ENCODE measurements at regions not wholly inside any gene's neighbourhood (a gene's known extent, or its start where the extent isn't known, plus 50 kb on each side); places are given as distances from the start of the nearest gene placed in this dataset.

- no peak for DNase-seq
These were observed 132.1 kb upstream of the GK2 start for GRCh38 chr4:79540143-79540542.

DNA sequence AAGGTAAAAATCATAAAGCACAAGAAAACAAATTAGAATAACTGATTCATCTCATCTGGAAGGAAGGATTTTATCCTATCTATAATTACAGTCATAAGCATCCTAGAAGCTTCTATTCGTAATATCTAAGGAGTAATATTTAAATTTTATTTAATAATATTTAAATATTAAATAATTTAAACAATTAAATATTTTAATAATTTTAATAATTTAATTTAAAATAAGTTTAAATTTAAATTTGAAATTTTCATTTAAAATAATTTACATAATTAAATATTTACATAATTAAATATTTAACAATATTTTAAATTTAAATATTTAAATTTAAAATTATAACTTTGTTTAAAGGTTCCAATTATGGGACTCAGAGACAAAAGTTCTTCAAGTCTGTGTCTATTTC is 127.5 kb upstream of the GK2 start:
- DNase-seq, result no peak

- DNase-seq, result peak in 1 of 2 experiments; percentile 28
These were observed 120.2 kb upstream of the GK2 start for GRCh38 chr4:79528241-79528706.

- DNase-seq, result peak in 1 of 2 experiments; percentile 41
These were observed 118.9 kb upstream of the GK2 start for GRCh38 chr4:79526641-79527565.

DNA sequence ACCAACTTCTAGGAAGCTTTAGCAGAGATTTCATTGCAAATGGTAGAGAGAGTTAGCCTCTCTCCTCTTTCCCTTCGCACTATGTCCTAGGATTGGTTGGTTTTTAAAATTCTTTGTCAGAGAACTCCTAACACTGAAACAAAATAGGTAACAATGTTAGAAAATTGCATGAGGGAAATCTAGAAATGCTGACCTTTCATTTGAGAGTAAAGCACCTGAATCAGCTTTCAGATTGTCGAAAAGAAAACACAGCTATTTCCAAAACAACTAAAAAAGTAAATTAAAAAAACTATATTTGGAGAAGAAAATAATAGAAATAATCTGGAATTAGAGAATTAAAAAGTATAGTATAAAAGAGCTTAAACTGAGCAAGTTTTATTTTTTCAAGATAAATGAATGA is 108.1 kb upstream of the GK2 start:
- DNase-seq, result no peak

DNA sequence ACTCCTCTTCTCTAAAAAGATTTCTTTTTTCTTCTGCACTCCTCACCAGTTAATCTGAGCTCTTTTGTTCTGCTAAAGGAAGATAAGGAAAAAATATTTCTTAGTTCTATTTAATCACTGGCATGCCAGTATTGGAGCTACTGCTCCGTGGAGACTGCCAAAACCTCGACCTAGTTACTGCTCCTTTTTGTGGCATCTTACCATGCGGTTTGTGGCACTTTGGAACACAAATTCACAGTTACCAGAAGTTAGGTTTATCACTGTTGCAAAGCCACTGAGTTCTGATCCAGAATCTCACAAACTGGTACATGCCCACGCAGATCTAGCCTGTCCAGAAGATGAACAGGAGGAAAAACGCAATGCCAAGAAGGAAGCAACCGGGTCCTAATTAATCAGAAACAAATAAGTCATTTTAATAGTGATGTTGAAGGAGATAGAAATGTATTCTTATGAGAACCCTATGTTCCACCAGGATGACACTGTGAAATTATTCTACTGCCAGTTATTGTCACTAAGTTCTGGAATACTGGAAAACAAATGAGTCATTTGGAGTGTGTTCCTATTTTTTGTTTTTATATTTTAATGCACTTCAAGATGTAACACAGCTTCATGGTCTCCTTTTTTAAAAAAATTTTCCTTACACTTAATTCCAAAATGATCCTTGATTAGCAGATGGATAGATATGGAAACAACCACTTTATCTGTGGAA is 106.7 kb upstream of the GK2 start:
- no peak for DNase-seq

- no peak for DNase-seq
These were observed 105.5 kb upstream of the GK2 start for GRCh38 chr4:79513576-79513975.

DNA sequence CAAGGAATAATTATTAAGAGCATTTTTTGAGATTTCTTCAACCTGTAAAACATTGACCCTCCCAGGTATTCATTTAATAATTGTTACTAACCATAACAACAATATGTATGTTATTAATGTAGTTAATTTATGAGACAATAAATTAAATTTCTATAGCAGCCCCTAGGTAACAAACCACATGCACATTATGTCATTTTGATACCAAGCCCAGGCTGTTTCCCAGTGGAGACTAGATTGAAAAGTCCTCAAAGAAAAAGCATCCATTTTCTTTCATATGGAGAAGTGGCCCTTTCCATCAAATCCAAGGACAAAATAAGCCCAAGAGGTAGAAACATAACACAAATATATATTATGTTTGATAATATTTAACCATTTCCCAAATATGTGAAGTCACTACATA is 104.3 kb upstream of the GK2 start:
- no peak for DNase-seq

- DNase-seq, result no peak
These were observed 94.1 kb upstream of the GK2 start for GRCh38 chr4:79502081-79502480.

- no peak for DNase-seq
These were observed 90.3 kb upstream of the GK2 start for GRCh38 chr4:79498282-79498681.

- no peak for DNase-seq
These were observed 89.0 kb upstream of the GK2 start for GRCh38 chr4:79497001-79497400.

DNA sequence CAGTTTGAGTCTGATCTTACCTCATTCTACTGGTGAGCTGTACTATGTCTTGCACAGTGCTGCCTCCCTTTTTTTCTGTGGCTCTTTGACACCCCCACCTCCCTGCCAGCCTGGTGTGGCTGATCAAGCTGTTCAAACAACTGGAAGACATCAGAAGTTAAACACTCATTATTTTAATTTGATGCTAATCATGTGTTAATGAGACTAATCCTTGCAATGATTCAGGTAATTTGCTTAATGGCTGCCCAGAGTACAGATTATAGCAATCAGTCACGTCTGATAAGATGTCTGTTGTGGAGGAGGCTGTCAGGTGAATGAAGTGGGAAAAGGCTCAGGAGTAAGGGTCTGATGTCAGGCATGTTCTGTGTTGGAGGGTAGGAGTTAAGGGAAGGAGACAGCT is 87.4 kb upstream of the GK2 start:
- DNase-seq, result no peak

DNA sequence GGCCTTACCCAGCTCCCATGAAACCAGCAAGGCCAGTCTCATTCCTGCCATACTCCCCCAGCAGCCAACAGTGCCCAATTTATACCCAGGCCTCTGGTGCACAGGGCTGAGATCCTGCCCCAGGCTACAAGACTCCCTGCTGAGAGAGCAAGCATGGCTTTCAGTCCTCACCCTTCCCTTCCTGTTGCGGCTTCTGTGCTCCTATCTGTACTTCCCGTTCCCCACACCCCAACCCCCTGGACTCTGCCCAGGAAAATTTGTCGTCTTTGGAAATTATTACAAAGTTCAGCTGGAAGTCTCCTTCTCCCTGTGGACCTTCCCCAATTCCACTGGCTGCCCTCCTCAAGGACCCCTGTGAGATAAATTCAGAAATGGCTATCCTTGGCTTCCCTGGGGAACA is 84.1 kb upstream of the GK2 start:
- no peak for DNase-seq

- DNase-seq, result no peak
These were observed 81.5 kb upstream of the GK2 start for GRCh38 chr4:79489506-79489905.

GRCh38 chr4:79476196-79476595 is 68.2 kb upstream of the GK2 start:
- no peak for DNase-seq

DNA sequence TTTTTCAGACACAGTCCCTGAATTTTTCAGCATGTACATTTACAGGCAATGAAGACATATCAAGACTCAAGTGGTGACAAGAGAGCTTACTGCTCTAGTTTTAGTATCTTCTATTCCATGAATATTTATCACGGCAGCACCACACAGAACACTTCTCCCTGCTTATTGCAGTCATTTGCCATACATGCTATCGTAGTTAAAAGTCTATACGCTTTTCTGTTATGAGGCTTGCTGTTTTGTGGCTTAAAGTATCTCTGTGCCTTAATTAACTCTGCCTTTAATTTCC is 65.4 kb upstream of the GK2 start:
- DNase-seq, result no peak

DNA sequence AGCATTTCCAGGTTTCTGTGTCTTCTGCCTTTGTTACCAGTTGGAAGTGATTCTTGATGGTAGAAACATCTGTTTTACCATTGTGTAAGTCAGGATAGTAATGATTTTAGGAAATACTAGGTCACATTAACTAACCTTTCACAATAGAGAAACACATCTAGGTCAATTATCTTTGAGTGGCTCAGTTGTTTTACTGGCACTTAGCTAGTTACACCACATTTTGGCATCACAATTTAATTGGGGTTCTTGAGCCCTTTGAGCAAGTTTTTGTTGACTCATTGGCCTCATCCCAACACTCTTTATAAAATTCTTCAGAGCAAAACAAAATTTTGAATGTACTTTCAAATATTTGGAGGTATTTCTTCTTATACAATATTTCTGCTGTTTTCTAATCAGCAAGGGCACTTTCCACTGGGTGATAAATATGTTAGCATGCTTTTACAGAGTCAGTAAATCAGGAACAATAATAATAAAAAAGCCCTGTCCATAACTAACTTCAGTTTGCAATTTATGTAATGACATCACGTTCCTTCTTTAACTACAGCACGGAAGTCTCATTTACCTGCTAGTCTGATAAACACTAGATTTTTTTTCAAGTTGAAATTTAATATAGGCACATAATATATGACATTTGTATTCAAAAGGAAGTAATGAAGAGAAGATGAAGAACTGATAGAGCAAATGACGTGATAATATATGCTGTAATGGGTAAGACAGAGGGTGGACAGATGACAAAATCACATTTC is 64.8 kb upstream of the GK2 start:
- no peak for DNase-seq

GRCh38 chr4:79472036-79472435 is 64.0 kb upstream of the GK2 start:
- no peak for DNase-seq

DNA sequence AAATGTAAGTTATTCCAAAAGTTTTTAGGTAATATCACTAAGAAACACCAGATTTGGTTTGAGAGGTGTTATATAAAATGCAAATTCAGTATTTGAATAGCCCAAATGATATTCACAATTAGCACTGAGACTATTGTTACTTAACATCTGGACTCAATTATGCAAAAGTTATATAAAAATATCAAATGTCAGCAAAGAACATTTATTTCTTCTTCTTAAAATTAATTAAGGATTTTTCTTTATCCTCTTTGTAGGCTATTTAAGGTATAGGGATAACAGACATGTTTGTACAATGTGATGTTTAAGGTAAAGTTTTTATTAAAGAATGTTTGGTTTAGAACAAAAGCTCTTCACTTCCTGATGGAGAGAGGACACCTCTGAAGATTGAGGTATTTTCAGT is 63.3 kb upstream of the GK2 start:
- no peak for DNase-seq

DNA sequence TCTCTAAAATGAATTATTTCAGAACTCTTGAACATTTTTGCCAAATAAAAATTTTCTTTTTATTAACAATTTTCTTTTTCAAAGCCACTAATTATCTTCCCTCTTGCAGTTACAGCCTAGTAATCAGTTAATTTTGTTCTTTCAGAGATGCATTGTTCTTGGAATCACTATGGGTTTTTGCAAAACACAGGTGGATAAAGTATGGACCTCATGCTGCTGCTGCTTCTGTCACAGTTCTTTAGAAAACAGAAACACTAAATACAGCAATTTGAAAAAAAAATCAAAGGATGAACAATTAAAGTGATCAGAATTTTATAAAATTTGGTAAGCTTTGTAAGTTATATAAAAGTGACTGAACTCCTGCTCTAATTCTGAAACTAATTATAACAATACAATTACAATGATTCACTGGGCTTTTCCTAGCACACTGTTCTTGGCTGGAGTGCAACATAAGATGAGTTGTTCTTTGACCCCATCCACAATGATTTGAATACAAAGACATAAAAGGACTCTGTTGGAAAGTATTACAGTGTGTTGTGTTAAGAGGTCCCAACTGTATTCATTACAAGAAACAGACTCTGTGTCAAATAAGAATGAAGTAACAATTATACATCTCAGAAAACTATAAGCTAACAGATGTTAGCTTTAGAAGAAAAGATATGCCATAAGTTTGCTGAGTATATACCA is 59.4 kb upstream of the GK2 start:
- DNase-seq, result no peak

DNA sequence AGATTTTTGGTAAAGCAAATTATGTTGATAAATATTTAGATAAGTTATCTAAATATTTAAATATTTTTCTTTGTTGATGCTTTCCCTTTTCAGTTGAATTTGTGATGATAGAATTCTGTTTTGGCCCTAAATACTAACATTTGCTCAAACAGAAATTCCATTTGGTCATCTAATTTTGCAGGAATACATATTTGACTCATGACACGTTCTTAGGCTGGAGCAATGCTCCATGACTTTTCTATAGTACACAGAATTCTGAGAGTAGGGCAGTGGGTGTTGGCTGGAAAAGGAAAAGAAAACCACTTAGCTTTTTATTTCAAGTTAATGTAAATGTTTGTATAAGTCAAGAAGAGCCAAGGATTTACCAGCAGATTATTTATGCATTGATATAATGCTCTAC is 58.6 kb upstream of the GK2 start:
- DNase-seq, result no peak

Measured in NCI-H446 (cell line).